ENCODE measurements at regions not wholly inside any gene's neighbourhood (a gene's known extent, or its start where the extent isn't known, plus 50 kb on each side); places are given as distances from the start of the nearest gene placed in this dataset.

DNA sequence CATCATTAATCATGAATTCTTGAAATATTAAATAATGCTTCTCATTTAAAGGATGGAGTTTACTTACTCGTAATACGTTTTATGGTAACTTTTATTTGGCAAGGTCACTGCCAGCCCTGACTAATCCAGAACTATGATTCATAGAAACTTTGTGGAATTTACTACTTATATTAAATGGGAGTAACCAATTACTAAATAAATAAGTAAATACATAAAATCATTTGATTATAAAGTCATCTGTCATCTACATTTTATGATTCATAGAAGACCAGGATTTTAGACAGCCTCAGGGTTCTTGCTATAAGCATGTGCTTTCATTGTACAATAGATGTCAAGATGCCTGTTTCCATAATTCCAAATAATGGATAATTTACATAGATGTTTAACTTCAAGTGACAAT, 611.1 kb downstream of the TBC1D4 start:
- TF ChIP-seq, protein P1, sequence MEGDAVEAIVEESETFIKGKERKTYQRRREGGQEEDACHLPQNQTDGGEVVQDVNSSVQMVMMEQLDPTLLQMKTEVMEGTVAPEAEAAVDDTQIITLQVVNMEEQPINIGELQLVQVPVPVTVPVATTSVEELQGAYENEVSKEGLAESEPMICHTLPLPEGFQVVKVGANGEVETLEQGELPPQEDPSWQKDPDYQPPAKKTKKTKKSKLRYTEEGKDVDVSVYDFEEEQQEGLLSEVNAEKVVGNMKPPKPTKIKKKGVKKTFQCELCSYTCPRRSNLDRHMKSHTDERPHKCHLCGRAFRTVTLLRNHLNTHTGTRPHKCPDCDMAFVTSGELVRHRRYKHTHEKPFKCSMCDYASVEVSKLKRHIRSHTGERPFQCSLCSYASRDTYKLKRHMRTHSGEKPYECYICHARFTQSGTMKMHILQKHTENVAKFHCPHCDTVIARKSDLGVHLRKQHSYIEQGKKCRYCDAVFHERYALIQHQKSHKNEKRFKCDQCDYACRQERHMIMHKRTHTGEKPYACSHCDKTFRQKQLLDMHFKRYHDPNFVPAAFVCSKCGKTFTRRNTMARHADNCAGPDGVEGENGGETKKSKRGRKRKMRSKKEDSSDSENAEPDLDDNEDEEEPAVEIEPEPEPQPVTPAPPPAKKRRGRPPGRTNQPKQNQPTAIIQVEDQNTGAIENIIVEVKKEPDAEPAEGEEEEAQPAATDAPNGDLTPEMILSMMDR (IDR thresholded peaks at IDR 0.05) = no peak
- no peak for TF ChIP-seq POLR2AphosphoS5 (IDR thresholded peaks at IDR 0.05; ENCODE audit: insufficient read depth in 1 of 2, low read depth in 1 of 2)
- no peak for TF ChIP-seq POLR2A (IDR thresholded peaks at IDR 0.05)
